ENCODE measurements at regions not wholly inside any gene's neighbourhood (a gene's known extent, or its start where the extent isn't known, plus 50 kb on each side); places are given as distances from the start of the nearest gene placed in this dataset.

GRCh38 chr16:73285436-73286201 is 237.7 kb upstream of the ZFHX3 start:
- Histone ChIP-seq H3K36me3 (ENCODE audit: control insufficient read depth, low read length) (no peaks in the 10 kb centered on the region), H3K27ac (ENCODE audit: low read depth, low read length) (no peak overlapping the region), H3K4me1 (ENCODE audit: control insufficient read depth, low read length) (no peaks in the 10 kb centered on the region), H3F3A (ENCODE audit: control insufficient read depth, insufficient read depth) (no peaks in the 10 kb centered on the region), H3K4me3 (ENCODE audit: low read length) (no peak overlapping the region), H3K9me3 (ENCODE audit: control insufficient read depth, insufficient read depth, low read length) (no peaks in the 10 kb centered on the region), H4K20me1 (ENCODE audit: control insufficient read depth, insufficient read depth, low read depth, low read length) (no peaks in the 10 kb centered on the region), H3K27me3 (ENCODE audit: control insufficient read depth, low read length) (no peaks in the 10 kb centered on the region), H3K79me2 (ENCODE audit: control insufficient read depth, low read length) (no peaks in the 10 kb centered on the region), H3K9me2 (replicated peaks; ENCODE audit: control insufficient read depth, low read length) (no peaks in the 10 kb centered on the region), H3K4me2 (ENCODE audit: low read length) (no peak overlapping the region)
- TF ChIP-seq CTCF (IDR thresholded peaks at IDR 0.05; ENCODE audit: low read depth, low read length, poor library complexity, severe bottlenecking) (no peak), EZH2phosphoT487 (IDR thresholded peaks at IDR 0.05; ENCODE audit: borderline replicate concordance, low read length) (no peak)

GRCh38 chr16:73280388-73280787 is 232.5 kb upstream of the ZFHX3 start:
- H3K4me1 ChIP-seq (ENCODE audit: control insufficient read depth, low read length): no peaks in the 10 kb centered on the region
- no peaks in the 10 kb centered on the region for H3K9me3 ChIP-seq (ENCODE audit: control insufficient read depth, insufficient read depth, low read length)
- H4K20me1 ChIP-seq (ENCODE audit: control insufficient read depth, insufficient read depth, low read depth, low read length): no peaks in the 10 kb centered on the region
- no peak overlapping the region for H3K4me3 ChIP-seq (ENCODE audit: low read length)
- no peak overlapping the region for H3K4me2 ChIP-seq (ENCODE audit: low read length)
- H3K27me3 ChIP-seq (ENCODE audit: control insufficient read depth, low read length): no peaks in the 10 kb centered on the region
- H3K9me2 ChIP-seq (replicated peaks; ENCODE audit: control insufficient read depth, low read length): no peaks in the 10 kb centered on the region
- H3F3A ChIP-seq (ENCODE audit: control insufficient read depth, insufficient read depth): no peaks in the 10 kb centered on the region
- no peaks in the 10 kb centered on the region for H3K36me3 ChIP-seq (ENCODE audit: control insufficient read depth, low read length)
- TF ChIP-seq EZH2phosphoT487 (IDR thresholded peaks at IDR 0.05; ENCODE audit: borderline replicate concordance, low read length) (no peak), CTCF (IDR thresholded peaks at IDR 0.05; ENCODE audit: low read depth, low read length, poor library complexity, severe bottlenecking) (no peak)
- H3K27ac ChIP-seq (ENCODE audit: low read depth, low read length): no peak overlapping the region
- no peaks in the 10 kb centered on the region for H3K79me2 ChIP-seq (ENCODE audit: control insufficient read depth, low read length)

GRCh38 chr16:73279451-73279850 is 231.5 kb upstream of the ZFHX3 start:
- Histone ChIP-seq H3K9me3 (ENCODE audit: control insufficient read depth, insufficient read depth, low read length) (no peaks in the 10 kb centered on the region), H3K36me3 (ENCODE audit: control insufficient read depth, low read length) (no peaks in the 10 kb centered on the region), H3K4me3 (ENCODE audit: low read length) (no peak overlapping the region), H3K4me1 (ENCODE audit: control insufficient read depth, low read length) (no peaks in the 10 kb centered on the region), H4K20me1 (ENCODE audit: control insufficient read depth, insufficient read depth, low read depth, low read length) (no peaks in the 10 kb centered on the region), H3K79me2 (ENCODE audit: control insufficient read depth, low read length) (no peaks in the 10 kb centered on the region), H3K27ac (ENCODE audit: low read depth, low read length) (no peak overlapping the region), H3K27me3 (ENCODE audit: control insufficient read depth, low read length) (no peaks in the 10 kb centered on the region), H3F3A (ENCODE audit: control insufficient read depth, insufficient read depth) (no peaks in the 10 kb centered on the region), H3K9me2 (replicated peaks; ENCODE audit: control insufficient read depth, low read length) (no peaks in the 10 kb centered on the region), H3K4me2 (ENCODE audit: low read length) (no peak overlapping the region)
- no peak for TF ChIP-seq CTCF (IDR thresholded peaks at IDR 0.05; ENCODE audit: low read depth, low read length, poor library complexity, severe bottlenecking)
- no peak for TF ChIP-seq EZH2phosphoT487 (IDR thresholded peaks at IDR 0.05; ENCODE audit: borderline replicate concordance, low read length)

All from DOHH2 (cell line).